HFFc6 (cell line): ENCODE measurements at regions not wholly inside any gene's neighbourhood (a gene's known extent, or its start where the extent isn't known, plus 50 kb on each side); places are given as distances from the start of the nearest gene placed in this dataset.

ENCODE experiments used
- DNase-seq: peaks from one replicate; pipeline ENCODE4 v3.0.0-alpha.2; 2018
- H3K27ac Mint-ChIP-seq: 2 replicates; pipeline ENCODE4 v1.8.0; 2020; ENCODE audit warnings: mild to moderate bottlenecking, mixed read lengths
- H3K27me3 Mint-ChIP-seq: 2 replicates; pipeline ENCODE4 v1.8.0; 2021; ENCODE audit warnings: mild to moderate bottlenecking, moderate library complexity, mixed read lengths; ENCODE audit not compliant: insufficient read depth
- H3K36me3 Mint-ChIP-seq: 2 replicates; pipeline ENCODE4 v1.8.0; 2021; ENCODE audit warnings: low read depth, mixed read lengths
- H3K4me1 Mint-ChIP-seq: 2 replicates; pipeline ENCODE4 v1.8.0; 2020; ENCODE audit warnings: low read depth, mixed read lengths
- H3K4me3 Mint-ChIP-seq: 2 replicates; pipeline ENCODE4 v1.8.0; 2020; ENCODE audit warnings: mild to moderate bottlenecking, moderate library complexity, mixed read lengths
- H3K9me3 Mint-ChIP-seq: 2 replicates; pipeline ENCODE4 v1.8.0; 2020; ENCODE audit warnings: mild to moderate bottlenecking, mixed read lengths
- CTCF ChIP-seq: fragments of 200-600 bp; sonication (generic); IDR thresholded peaks from 2 replicates; pipeline ENCODE4 v1.5.0; 2021; ENCODE audit warnings: antibody characterized with exemption, mild to moderate bottlenecking

DNA sequence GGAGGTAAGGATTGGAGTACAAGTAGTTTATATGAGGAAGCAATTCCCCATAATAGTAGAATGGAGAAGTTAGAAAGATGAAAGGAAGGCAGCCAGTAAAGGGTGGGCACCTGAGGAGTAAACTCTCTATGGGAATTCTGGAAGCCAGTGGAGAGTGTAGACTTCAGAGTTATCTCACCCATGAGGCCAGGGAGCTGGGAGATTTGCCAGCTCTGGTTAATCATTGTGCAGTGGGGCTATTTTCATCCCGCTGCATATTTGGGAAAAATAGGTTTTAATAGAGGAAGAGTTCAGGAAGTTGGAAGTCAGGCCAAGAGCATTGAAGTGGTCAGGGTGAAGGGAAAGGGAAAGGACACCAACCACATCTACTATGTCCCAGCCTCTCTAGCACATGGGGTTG lies 242.3 kb upstream of the BRINP1 start:
- Mint-ChIP-seq H3K4me3 (no peak overlapping the region), H3K36me3 (no peaks in the 10 kb centered on the region; the same call in 1 of the 2 replicates), H3K27me3 (no peaks in the 10 kb centered on the region; the same call in 1 of the 2 replicates), H3K4me1 (no peaks in the 10 kb centered on the region), H3K27ac (no peak overlapping the region), H3K9me3 (peaks cover 58% of the 10 kb centered on the region)
- no peak for TF ChIP-seq CTCF
- no peak for DNase-seq

GRCh38 chr9:119609277-119609971 lies 240.2 kb upstream of the BRINP1 start:
- Mint-ChIP-seq H3K9me3 (peaks cover 56% of the 10 kb centered on the region), H3K4me1 (no peaks in the 10 kb centered on the region), H3K27ac (no peak overlapping the region), H3K27me3 (no peaks in the 10 kb centered on the region; the same call in 1 of the 2 replicates), H3K36me3 (no peaks in the 10 kb centered on the region; the same call in 1 of the 2 replicates), H3K4me3 (no peak overlapping the region)
- DNase-seq: no peak
- TF ChIP-seq CTCF: no peak

- TF ChIP-seq CTCF: no peak
- DNase-seq: no peak
- H3K27ac Mint-ChIP-seq: no peak overlapping the region
- no peaks in the 10 kb centered on the region for H3K27me3 Mint-ChIP-seq
- H3K9me3 Mint-ChIP-seq: peaks cover 56% of the 10 kb centered on the region
- H3K36me3 Mint-ChIP-seq: peaks cover 4% of the 10 kb centered on the region; the same call in 1 of the 2 replicates
- H3K4me1 Mint-ChIP-seq: no peaks in the 10 kb centered on the region
- H3K4me3 Mint-ChIP-seq: no peak overlapping the region
These were observed 232.4 kb upstream of the BRINP1 start for GRCh38 chr9:119601632-119602031.

DNA sequence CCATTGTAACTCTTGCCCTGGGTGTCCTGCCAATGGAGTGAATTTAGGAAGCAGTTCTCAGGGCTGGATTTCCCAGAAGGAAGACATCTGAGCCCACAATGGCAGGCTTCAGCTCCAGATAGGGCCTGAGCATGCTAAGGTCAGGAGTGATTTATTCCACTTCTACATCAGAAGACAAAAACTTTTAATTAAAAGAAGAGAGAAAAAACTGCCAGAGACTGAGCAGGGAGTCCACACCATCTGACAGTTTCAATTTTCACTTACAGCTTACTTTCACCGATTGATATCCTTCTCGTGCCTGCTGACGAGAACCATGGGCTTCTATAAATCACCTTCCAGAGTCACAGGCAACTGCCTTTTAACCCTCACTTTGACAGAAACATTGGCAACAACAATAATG lies 228.3 kb upstream of the BRINP1 start:
- H3K4me3 Mint-ChIP-seq: no peak overlapping the region
- H3K9me3 Mint-ChIP-seq: peaks cover 43% of the 10 kb centered on the region
- no peaks in the 10 kb centered on the region for H3K27me3 Mint-ChIP-seq
- no peak overlapping the region for H3K27ac Mint-ChIP-seq
- H3K36me3 Mint-ChIP-seq: 0 out of 2 replicates have a peak, but pooled peaks cover 4% of the 10 kb centered on the region
- no peaks in the 10 kb centered on the region for H3K4me1 Mint-ChIP-seq
- no peak for DNase-seq
- TF ChIP-seq CTCF: no peak

DNA sequence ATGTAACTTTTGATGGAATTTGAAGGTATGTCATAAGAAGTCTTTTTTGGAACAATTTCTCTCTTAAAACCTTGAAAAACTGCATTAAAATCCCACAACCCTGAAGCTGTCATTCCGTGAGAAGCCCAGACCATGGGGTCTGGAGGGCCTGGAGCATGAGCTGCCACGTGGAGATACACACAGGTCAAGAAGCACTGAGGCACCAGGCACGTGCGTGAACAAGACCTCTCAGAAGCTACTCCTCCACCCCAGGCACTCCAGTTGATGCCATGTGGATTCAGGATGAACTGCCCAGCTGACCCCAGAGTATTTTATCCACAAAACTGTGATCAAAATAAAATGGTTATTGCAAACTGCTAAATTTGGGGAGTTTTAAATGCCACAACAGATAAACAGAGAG lies 227.5 kb upstream of the BRINP1 start:
- Mint-ChIP-seq H3K9me3 (peaks cover 38% of the 10 kb centered on the region), H3K27me3 (no peaks in the 10 kb centered on the region)

More for the DNA sequence above, 227.5 kb upstream of the BRINP1 start:
- Mint-ChIP-seq H3K4me1 (no peaks in the 10 kb centered on the region), H3K36me3 (0 out of 2 replicates have a peak, but pooled peaks cover 4% of the 10 kb centered on the region), H3K27ac (no peak overlapping the region), H3K4me3 (no peak overlapping the region)
- no peak for TF ChIP-seq CTCF
- DNase-seq: no peak
